H7 (cell line): ENCODE measurements at regions not wholly inside any gene's neighbourhood (a gene's known extent, or its start where the extent isn't known, plus 50 kb on each side); places are given as distances from the start of the nearest gene placed in this dataset.

Experiments used
- DNase-seq: peaks from one replicate; pipeline ENCODE4 v3.0.0; 2012
- H3K27me3 ChIP-seq: 2 replicates; pipeline ENCODE4 v1.6.0; 2011; ENCODE audit warnings: mild to moderate bottlenecking, low read length; ENCODE audit not compliant: control insufficient read depth, insufficient read depth
- H3K36me3 ChIP-seq: replicated peaks from 2 replicates; pipeline ENCODE4 v1.5.1; 2011; ENCODE audit warnings: low read length; ENCODE audit not compliant: control insufficient read depth, insufficient read depth
- H3K4me3 ChIP-seq: 2 replicates; pipeline ENCODE4 v1.5.1; 2011; ENCODE audit warnings: low read depth, mild to moderate bottlenecking, control low read depth, low read length, moderate library complexity; ENCODE audit not compliant: insufficient read depth

GRCh38 chr1:208366559-208366958, 122.4 kb upstream of the PLXNA2 start:
- DNase-seq = no peak
- H3K27me3 ChIP-seq = peaks cover 8% of the 10 kb centered on the region; the same call in 1 of the 2 replicates
- H3K36me3 ChIP-seq = no peaks in the 10 kb centered on the region
- no peak overlapping the region for H3K4me3 ChIP-seq

GRCh38 chr1:208369045-208369444, 124.9 kb upstream of the PLXNA2 start:
- Histone ChIP-seq H3K36me3 (no peaks in the 10 kb centered on the region), H3K4me3 (no peak overlapping the region), H3K27me3 (peaks cover 10% of the 10 kb centered on the region; the same call in 1 of the 2 replicates)
- no peak for DNase-seq

GRCh38 chr1:208369658-208370057, 125.5 kb upstream of the PLXNA2 start:
- Histone ChIP-seq H3K4me3 (no peak overlapping the region), H3K36me3 (no peaks in the 10 kb centered on the region), H3K27me3 (peaks cover 10% of the 10 kb centered on the region; the same call in 1 of the 2 replicates)
- no peak for DNase-seq

GRCh38 chr1:208374391-208374941, 130.3 kb upstream of the PLXNA2 start:
- no peak for DNase-seq
- Histone ChIP-seq H3K27me3 (peaks cover 36% of the 10 kb centered on the region; the same call in 1 of the 2 replicates), H3K4me3 (no peak overlapping the region), H3K36me3 (no peaks in the 10 kb centered on the region)

GRCh38 chr1:208381481-208381880, 137.3 kb upstream of the PLXNA2 start:
- Histone ChIP-seq H3K27me3 (peaks cover 9% of the 10 kb centered on the region; the same call in 1 of the 2 replicates), H3K4me3 (no peak overlapping the region), H3K36me3 (no peaks in the 10 kb centered on the region)
- DNase-seq = no peak

GRCh38 chr1:208387908-208388811, 144.0 kb upstream of the PLXNA2 start:
- no peak for DNase-seq
- no peaks in the 10 kb centered on the region; the same call in 1 of the 2 replicates for H3K27me3 ChIP-seq
- H3K36me3 ChIP-seq = no peaks in the 10 kb centered on the region
- no peak overlapping the region for H3K4me3 ChIP-seq

- H3K4me3 ChIP-seq = no peak overlapping the region
- DNase-seq = no peak
- H3K36me3 ChIP-seq = no peaks in the 10 kb centered on the region
- H3K27me3 ChIP-seq = no peaks in the 10 kb centered on the region; the same call in 1 of the 2 replicates
These were observed 149.2 kb upstream of the PLXNA2 start for GRCh38 chr1:208393416-208393815.

- no peak for DNase-seq
- H3K36me3 ChIP-seq = no peaks in the 10 kb centered on the region
- no peaks in the 10 kb centered on the region; the same call in 1 of the 2 replicates for H3K27me3 ChIP-seq
- no peak overlapping the region for H3K4me3 ChIP-seq
These were observed 149.6 kb upstream of the PLXNA2 start for GRCh38 chr1:208393826-208394225.

GRCh38 chr1:208397286-208397685, 153.1 kb upstream of the PLXNA2 start:
- Histone ChIP-seq H3K27me3 (no peaks in the 10 kb centered on the region), H3K4me3 (no peak overlapping the region), H3K36me3 (no peaks in the 10 kb centered on the region)
- DNase-seq = no peak

- Histone ChIP-seq H3K36me3 (no peaks in the 10 kb centered on the region), H3K4me3 (no peak overlapping the region), H3K27me3 (no peaks in the 10 kb centered on the region)
- DNase-seq = no peak
These were observed 160.8 kb upstream of the PLXNA2 start for GRCh38 chr1:208405014-208405413.

- DNase-seq = no peak
- no peaks in the 10 kb centered on the region for H3K27me3 ChIP-seq
- H3K36me3 ChIP-seq = no peaks in the 10 kb centered on the region
- H3K4me3 ChIP-seq = no peak overlapping the region
These were observed 165.0 kb upstream of the PLXNA2 start for GRCh38 chr1:208409176-208409575.

- Histone ChIP-seq H3K36me3 (no peaks in the 10 kb centered on the region), H3K4me3 (no peak overlapping the region), H3K27me3 (no peaks in the 10 kb centered on the region)
- DNase-seq = no peak
These were observed 166.2 kb upstream of the PLXNA2 start for GRCh38 chr1:208410409-208410808.

GRCh38 chr1:208413006-208413405, 168.8 kb upstream of the PLXNA2 start:
- no peak for DNase-seq
- Histone ChIP-seq H3K4me3 (no peak overlapping the region), H3K36me3 (no peaks in the 10 kb centered on the region), H3K27me3 (no peaks in the 10 kb centered on the region)

- H3K36me3 ChIP-seq = no peaks in the 10 kb centered on the region
- H3K4me3 ChIP-seq = no peak overlapping the region
- DNase-seq = no peak
- no peaks in the 10 kb centered on the region for H3K27me3 ChIP-seq
These were observed 174.5 kb upstream of the PLXNA2 start for GRCh38 chr1:208418667-208419066.

- no peak for DNase-seq
- no peaks in the 10 kb centered on the region for H3K27me3 ChIP-seq
- no peaks in the 10 kb centered on the region for H3K36me3 ChIP-seq
- no peak overlapping the region for H3K4me3 ChIP-seq
These were observed 175.7 kb upstream of the PLXNA2 start for GRCh38 chr1:208419746-208420420.
